ENCODE measurements at regions not wholly inside any gene's neighbourhood (a gene's known extent, or its start where the extent isn't known, plus 50 kb on each side); places are given as distances from the start of the nearest gene placed in this dataset.

GRCh38 chr6:21907291-21907690 lies 313.7 kb downstream of the SOX4 start:
- no peaks in the 10 kb centered on the region for H3K4me1 ChIP-seq (ENCODE audit: insufficient read depth, low read length, severe bottlenecking)
- H3K9me2 ChIP-seq (ENCODE audit: low read depth, low read length): no peaks in the 10 kb centered on the region
- no peaks in the 10 kb centered on the region for H3K9me3 ChIP-seq (ENCODE audit: low read length)
- no peak overlapping the region for H3K9ac ChIP-seq (ENCODE audit: low read length)
- H3K27ac ChIP-seq (ENCODE audit: low read depth, low read length, poor library complexity, severe bottlenecking): no peak overlapping the region
- no peaks in the 10 kb centered on the region for H3K27me3 ChIP-seq (ENCODE audit: insufficient read depth, low read length)
- no peaks in the 10 kb centered on the region for H3K79me2 ChIP-seq (ENCODE audit: insufficient read depth, low read length)
- no peak overlapping the region for H3K4me3 ChIP-seq (ENCODE audit: low read depth, low read length, poor library complexity, severe bottlenecking)
- H3K36me3 ChIP-seq (ENCODE audit: insufficient read depth, low read length): no peaks in the 10 kb centered on the region
- no peak overlapping the region for H2AFZ ChIP-seq (ENCODE audit: low read length)
- no peaks in the 10 kb centered on the region for H3F3A ChIP-seq (ENCODE audit: insufficient read depth, low read length)
- H3K4me2 ChIP-seq (ENCODE audit: low read length): no peak overlapping the region
- TF ChIP-seq CTCF (IDR thresholded peaks at IDR 0.05; ENCODE audit: low read length): no peak
- TF ChIP-seq EZH2 (IDR thresholded peaks at IDR 0.05; ENCODE audit: borderline replicate concordance, low read length): no peak
- no peaks in the 10 kb centered on the region for H4K20me1 ChIP-seq (ENCODE audit: insufficient read depth, low read length)

- no peak overlapping the region for H3K4me2 ChIP-seq (ENCODE audit: low read length)
- H3K4me3 ChIP-seq (ENCODE audit: low read depth, low read length, poor library complexity, severe bottlenecking): no peak overlapping the region
- TF ChIP-seq CTCF (IDR thresholded peaks at IDR 0.05; ENCODE audit: low read length) (no peak), EZH2 (IDR thresholded peaks at IDR 0.05; ENCODE audit: borderline replicate concordance, low read length) (no peak)
- no peak overlapping the region for H3K9ac ChIP-seq (ENCODE audit: low read length)
- no peaks in the 10 kb centered on the region for H4K20me1 ChIP-seq (ENCODE audit: insufficient read depth, low read length)
- no peaks in the 10 kb centered on the region for H3K9me3 ChIP-seq (ENCODE audit: low read length)
- no peaks in the 10 kb centered on the region for H3F3A ChIP-seq (ENCODE audit: insufficient read depth, low read length)
- no peak overlapping the region for H2AFZ ChIP-seq (ENCODE audit: low read length)
- H3K4me1 ChIP-seq (ENCODE audit: insufficient read depth, low read length, severe bottlenecking): no peaks in the 10 kb centered on the region
- no peaks in the 10 kb centered on the region for H3K79me2 ChIP-seq (ENCODE audit: insufficient read depth, low read length)
- H3K27me3 ChIP-seq (ENCODE audit: insufficient read depth, low read length): no peaks in the 10 kb centered on the region
- no peak overlapping the region for H3K27ac ChIP-seq (ENCODE audit: low read depth, low read length, poor library complexity, severe bottlenecking)
- H3K9me2 ChIP-seq (ENCODE audit: low read depth, low read length): no peaks in the 10 kb centered on the region
- no peaks in the 10 kb centered on the region for H3K36me3 ChIP-seq (ENCODE audit: insufficient read depth, low read length)
Measured at GRCh38 chr6:21908161-21908848, 314.8 kb downstream of the SOX4 start.

GRCh38 chr6:21909321-21909720 lies 315.8 kb downstream of the SOX4 start:
- no peak overlapping the region for H3K27ac ChIP-seq (ENCODE audit: low read depth, low read length, poor library complexity, severe bottlenecking)
- no peaks in the 10 kb centered on the region for H3K9me2 ChIP-seq (ENCODE audit: low read depth, low read length)
- no peaks in the 10 kb centered on the region for H4K20me1 ChIP-seq (ENCODE audit: insufficient read depth, low read length)
- H3K27me3 ChIP-seq (ENCODE audit: insufficient read depth, low read length): no peaks in the 10 kb centered on the region
- H3K36me3 ChIP-seq (ENCODE audit: insufficient read depth, low read length): no peaks in the 10 kb centered on the region
- no peak overlapping the region for H3K9ac ChIP-seq (ENCODE audit: low read length)
- no peaks in the 10 kb centered on the region for H3K79me2 ChIP-seq (ENCODE audit: insufficient read depth, low read length)
- no peak for TF ChIP-seq EZH2 (IDR thresholded peaks at IDR 0.05; ENCODE audit: borderline replicate concordance, low read length)
- TF ChIP-seq CTCF (IDR thresholded peaks at IDR 0.05; ENCODE audit: low read length): no peak
- H3K4me3 ChIP-seq (ENCODE audit: low read depth, low read length, poor library complexity, severe bottlenecking): no peak overlapping the region
- no peak overlapping the region for H2AFZ ChIP-seq (ENCODE audit: low read length)
- no peak overlapping the region for H3K4me2 ChIP-seq (ENCODE audit: low read length)
- no peaks in the 10 kb centered on the region for H3K4me1 ChIP-seq (ENCODE audit: insufficient read depth, low read length, severe bottlenecking)
- H3F3A ChIP-seq (ENCODE audit: insufficient read depth, low read length): no peaks in the 10 kb centered on the region
- no peaks in the 10 kb centered on the region for H3K9me3 ChIP-seq (ENCODE audit: low read length)

All from OCI-LY1 (cell line).